Activated CD4-positive, alpha-beta T cell treated with anti-CD3 and anti-CD28 coated beads, Interleukin-10, Interleukin-2, amounts not matched to agents 100 ng/mL and 50 ng/mL, durations not matched to agents 16 hours and 8 hours (primary cell): ENCODE measurements at regions not wholly inside any gene's neighbourhood (a gene's known extent, or its start where the extent isn't known, plus 50 kb on each side); places are given as distances from the start of the nearest gene placed in this dataset.

Experiments used
- DNase-seq: peaks from one replicate; pipeline ENCODE4 v3.0.0-alpha.2; 2020

- DNase-seq: no peak
These were observed 56.6 kb downstream of the HLA-G start for GRCh38 chr6:29884261-29884660.

DNA sequence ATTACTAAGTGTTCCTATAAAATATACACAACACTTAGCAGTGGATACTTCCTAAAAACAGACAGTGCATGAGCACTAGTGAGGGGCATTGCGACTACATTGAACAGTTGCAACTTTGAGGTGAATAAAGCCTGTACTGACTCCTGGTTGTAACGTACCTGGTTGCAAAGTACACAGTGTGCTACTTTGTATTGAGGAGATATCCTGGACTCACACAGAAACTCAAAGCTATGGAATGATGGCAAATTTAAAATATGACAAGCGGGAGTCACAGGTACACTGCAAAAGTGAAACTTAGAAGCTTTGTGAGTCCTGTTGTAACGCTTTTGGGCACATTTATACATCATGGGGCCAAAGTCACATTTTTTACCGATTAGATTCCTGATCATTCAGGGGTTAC is 55.6 kb upstream of the HLA-A start:
- no peak for DNase-seq

GRCh38 chr6:29887330-29887818 is 55.0 kb upstream of the HLA-A start:
- peak; percentile 39 for DNase-seq

DNA sequence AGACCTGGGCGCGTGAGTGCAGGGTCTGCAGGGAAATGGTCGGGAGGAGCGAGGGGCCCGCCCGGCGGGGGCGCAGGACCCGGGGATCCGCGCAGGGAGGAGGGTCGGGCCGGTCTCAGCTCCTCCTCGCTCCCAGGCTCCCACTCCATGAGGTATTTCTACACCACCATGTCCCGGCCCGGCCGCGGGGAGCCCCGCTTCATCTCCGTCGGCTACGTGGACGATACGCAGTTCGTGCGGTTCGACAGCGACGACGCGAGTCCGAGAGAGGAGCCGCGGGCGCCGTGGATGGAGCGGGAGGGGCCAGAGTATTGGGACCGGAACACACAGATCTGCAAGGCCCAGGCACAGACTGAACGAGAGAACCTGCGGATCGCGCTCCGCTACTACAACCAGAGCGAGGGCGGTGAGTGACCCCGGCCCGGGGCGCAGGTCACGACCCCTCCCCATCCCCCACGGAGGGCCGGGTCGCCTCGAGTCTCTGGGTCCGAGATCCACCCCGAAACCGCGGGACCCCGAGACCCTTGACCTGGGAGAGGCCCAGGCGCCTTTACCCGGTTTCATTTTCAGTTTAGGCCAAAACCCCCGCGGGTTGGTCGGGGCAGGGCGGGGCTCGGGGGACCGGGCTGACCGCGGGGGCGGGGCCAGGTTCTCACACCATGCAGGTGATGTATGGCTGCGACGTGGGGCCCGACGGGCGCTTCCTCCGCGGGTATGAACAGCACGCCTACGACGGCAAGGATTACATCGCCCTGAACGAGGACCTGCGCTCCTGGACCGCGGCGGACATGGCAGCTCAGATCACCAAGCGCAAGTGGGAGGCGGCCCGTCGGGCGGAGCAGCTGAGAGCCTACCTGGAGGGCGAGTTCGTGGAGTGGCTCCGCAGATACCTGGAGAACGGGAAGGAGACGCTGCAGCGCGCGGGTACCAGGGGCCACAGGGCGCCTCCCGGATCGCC is 54.2 kb upstream of the HLA-A start:
- peak; percentile 85 for DNase-seq
